ENCODE measurements at regions not wholly inside any gene's neighbourhood (a gene's known extent, or its start where the extent isn't known, plus 50 kb on each side); places are given as distances from the start of the nearest gene placed in this dataset.
"Not testable (repeated sequence)": the region's sequence is repeated elsewhere in the genome, so short reads cannot be mapped to it uniquely, and the experiment has no call there.

DNA sequence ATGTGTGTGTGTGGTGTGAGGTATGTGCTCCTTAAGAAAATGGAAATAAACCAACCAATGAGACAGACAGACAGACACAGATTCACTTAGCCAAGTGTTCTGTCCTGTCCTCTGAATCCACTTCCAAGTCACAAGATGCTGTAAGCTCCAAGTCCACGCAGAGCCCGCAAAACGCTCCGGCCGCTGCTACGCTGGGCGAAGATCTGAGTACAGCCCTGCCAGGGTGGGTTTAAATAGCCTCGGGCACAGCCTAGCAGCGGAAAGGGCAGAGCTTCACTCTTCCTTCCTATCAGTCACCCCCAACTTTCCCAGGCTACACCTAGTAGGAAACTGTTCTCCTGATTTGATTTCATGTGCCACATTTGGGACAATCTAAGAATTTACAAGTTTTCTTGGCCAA lies 121.2 kb upstream of the ANKRD30BL start:
- Histone ChIP-seq H3K36me3 (ENCODE audit: control insufficient read depth, insufficient read depth, low read length) (no peaks in the 10 kb centered on the region), H3K27ac (ENCODE audit: low read length) (no peak overlapping the region), H3K4me1 (ENCODE audit: control insufficient read depth, insufficient read depth, low read length) (no peaks in the 10 kb centered on the region), H3K4me3 (ENCODE audit: low read depth in 2 of 2, low read length in 2 of 2) (no peak overlapping the region), H3K9me3 (ENCODE audit: control insufficient read depth, insufficient read depth, low read depth, low read length) (no peaks in the 10 kb centered on the region), H3K27me3 (ENCODE audit: control insufficient read depth, insufficient read depth, low read length) (no peaks in the 10 kb centered on the region)
- in situ Hi-C loops (cut with HindIII; ENCODE audit: low pct_unique_long_range_greater_than_20kb, low sequenced_read_pairs) (no loop called here), intact Hi-C loops (cut with micrococcal nuclease; ENCODE audit: unreplicated experiment) (no loop called here)
- no peak for DNase-seq (ENCODE audit: low read depth, low spot score)
- CTCF ChIA-PET, result no interaction called here
- TF ChIP-seq, protein P1, sequence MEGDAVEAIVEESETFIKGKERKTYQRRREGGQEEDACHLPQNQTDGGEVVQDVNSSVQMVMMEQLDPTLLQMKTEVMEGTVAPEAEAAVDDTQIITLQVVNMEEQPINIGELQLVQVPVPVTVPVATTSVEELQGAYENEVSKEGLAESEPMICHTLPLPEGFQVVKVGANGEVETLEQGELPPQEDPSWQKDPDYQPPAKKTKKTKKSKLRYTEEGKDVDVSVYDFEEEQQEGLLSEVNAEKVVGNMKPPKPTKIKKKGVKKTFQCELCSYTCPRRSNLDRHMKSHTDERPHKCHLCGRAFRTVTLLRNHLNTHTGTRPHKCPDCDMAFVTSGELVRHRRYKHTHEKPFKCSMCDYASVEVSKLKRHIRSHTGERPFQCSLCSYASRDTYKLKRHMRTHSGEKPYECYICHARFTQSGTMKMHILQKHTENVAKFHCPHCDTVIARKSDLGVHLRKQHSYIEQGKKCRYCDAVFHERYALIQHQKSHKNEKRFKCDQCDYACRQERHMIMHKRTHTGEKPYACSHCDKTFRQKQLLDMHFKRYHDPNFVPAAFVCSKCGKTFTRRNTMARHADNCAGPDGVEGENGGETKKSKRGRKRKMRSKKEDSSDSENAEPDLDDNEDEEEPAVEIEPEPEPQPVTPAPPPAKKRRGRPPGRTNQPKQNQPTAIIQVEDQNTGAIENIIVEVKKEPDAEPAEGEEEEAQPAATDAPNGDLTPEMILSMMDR (IDR thresholded peaks at IDR 0.05), result no peak
- no peak for TF ChIP-seq SIN3A (IDR thresholded peaks at IDR 0.05; ENCODE audit: borderline replicate concordance, insufficient read depth, low read depth, low read length)
- TF ChIP-seq TCF7L2 (IDR thresholded peaks at IDR 0.05; ENCODE audit: low read depth, low read length), result no peak
- TF ChIP-seq, protein P2, sequence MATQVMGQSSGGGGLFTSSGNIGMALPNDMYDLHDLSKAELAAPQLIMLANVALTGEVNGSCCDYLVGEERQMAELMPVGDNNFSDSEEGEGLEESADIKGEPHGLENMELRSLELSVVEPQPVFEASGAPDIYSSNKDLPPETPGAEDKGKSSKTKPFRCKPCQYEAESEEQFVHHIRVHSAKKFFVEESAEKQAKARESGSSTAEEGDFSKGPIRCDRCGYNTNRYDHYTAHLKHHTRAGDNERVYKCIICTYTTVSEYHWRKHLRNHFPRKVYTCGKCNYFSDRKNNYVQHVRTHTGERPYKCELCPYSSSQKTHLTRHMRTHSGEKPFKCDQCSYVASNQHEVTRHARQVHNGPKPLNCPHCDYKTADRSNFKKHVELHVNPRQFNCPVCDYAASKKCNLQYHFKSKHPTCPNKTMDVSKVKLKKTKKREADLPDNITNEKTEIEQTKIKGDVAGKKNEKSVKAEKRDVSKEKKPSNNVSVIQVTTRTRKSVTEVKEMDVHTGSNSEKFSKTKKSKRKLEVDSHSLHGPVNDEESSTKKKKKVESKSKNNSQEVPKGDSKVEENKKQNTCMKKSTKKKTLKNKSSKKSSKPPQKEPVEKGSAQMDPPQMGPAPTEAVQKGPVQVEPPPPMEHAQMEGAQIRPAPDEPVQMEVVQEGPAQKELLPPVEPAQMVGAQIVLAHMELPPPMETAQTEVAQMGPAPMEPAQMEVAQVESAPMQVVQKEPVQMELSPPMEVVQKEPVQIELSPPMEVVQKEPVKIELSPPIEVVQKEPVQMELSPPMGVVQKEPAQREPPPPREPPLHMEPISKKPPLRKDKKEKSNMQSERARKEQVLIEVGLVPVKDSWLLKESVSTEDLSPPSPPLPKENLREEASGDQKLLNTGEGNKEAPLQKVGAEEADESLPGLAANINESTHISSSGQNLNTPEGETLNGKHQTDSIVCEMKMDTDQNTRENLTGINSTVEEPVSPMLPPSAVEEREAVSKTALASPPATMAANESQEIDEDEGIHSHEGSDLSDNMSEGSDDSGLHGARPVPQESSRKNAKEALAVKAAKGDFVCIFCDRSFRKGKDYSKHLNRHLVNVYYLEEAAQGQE (IDR thresholded peaks at IDR 0.05; ENCODE audit: insufficient read depth in 1 of 2, low read depth in 2 of 2, low read length in 1 of 2), result no peak
- TF ChIP-seq POLR2AphosphoS5 (IDR thresholded peaks at IDR 0.05; ENCODE audit: low read depth, low read length), result no peak
- POLR2A ChIA-PET, result no interaction called here
- no TSS peak for BruUV-seq (replicated peaks)
- no peak for ATAC-seq

DNA sequence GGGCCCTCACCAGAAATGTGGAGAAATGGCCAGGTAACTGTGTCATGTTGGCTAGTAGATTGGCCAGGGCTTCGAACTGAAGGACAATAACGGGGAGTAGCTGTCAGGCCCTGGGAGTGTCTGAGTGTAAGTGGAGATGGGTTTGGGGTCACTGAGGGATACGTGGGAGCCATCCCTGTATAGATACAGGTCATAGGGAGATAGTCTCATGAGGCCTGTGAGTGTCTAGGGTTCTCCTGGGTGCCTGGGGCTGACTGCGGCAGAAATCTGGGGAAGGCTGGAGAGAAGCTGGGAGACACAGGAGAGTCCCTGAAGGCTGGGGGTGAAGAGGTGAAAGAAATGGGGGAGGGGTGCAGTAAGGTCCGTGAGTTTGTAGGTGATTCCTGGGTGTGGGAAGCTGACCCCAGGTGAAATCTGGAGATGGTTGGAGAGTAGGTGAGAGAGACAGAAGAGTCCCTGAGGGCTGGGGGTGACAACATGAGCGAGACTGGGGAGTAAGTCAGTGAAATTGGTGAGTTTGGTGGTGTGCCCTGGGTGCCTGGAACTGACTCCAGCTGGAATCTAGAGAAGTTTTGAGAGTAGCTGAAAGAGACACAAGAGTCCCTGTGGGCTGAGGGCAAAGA lies 124.6 kb upstream of the ANKRD30BL start:
- H3K4me3 ChIP-seq (ENCODE audit: low read depth in 2 of 2, low read length in 2 of 2); H3K4me1 ChIP-seq (ENCODE audit: control insufficient read depth, insufficient read depth, low read length); H3K36me3 ChIP-seq (ENCODE audit: control insufficient read depth, insufficient read depth, low read length); H3K27me3 ChIP-seq (ENCODE audit: control insufficient read depth, insufficient read depth, low read length); CTCF ChIA-PET; intact Hi-C loops (cut with micrococcal nuclease; ENCODE audit: unreplicated experiment); H3K27ac ChIP-seq (ENCODE audit: low read length); DNase-seq (ENCODE audit: low read depth, low spot score); ATAC-seq; POLR2A ChIA-PET; H3K9me3 ChIP-seq (ENCODE audit: control insufficient read depth, insufficient read depth, low read depth, low read length); BruUV-seq (replicated peaks); in situ Hi-C loops (cut with HindIII; ENCODE audit: low pct_unique_long_range_greater_than_20kb, low sequenced_read_pairs): not testable (repeated sequence)

DNA sequence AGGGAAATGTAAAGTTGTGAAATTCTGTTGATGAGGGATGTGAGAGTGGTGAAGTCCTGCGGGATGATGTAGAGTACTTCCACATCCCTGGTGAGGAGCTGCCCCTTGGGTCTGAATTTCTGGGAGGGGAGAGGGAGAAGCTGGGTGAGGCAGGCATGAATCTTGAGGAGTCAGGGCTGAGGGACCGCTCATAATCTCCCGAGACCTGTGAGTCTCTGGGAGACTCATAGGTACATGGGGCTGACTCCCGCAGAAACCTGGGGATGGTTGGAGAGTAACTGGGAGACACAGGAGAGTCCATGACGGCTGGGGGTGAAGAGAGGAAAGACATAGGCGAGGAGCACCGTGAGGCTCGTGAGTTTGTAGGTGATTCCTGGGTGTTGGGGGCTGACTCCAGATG lies 126.2 kb upstream of the ANKRD30BL start:
- POLR2A ChIA-PET; BruUV-seq (replicated peaks); in situ Hi-C loops (cut with HindIII; ENCODE audit: low pct_unique_long_range_greater_than_20kb, low sequenced_read_pairs); H3K9me3 ChIP-seq (ENCODE audit: control insufficient read depth, insufficient read depth, low read depth, low read length); H3K27ac ChIP-seq (ENCODE audit: low read length); intact Hi-C loops (cut with micrococcal nuclease; ENCODE audit: unreplicated experiment); H3K36me3 ChIP-seq (ENCODE audit: control insufficient read depth, insufficient read depth, low read length); ATAC-seq; H3K4me3 ChIP-seq (ENCODE audit: low read depth in 2 of 2, low read length in 2 of 2); H3K4me1 ChIP-seq (ENCODE audit: control insufficient read depth, insufficient read depth, low read length); DNase-seq (ENCODE audit: low read depth, low spot score); H3K27me3 ChIP-seq (ENCODE audit: control insufficient read depth, insufficient read depth, low read length); CTCF ChIA-PET: not testable (repeated sequence)

DNA sequence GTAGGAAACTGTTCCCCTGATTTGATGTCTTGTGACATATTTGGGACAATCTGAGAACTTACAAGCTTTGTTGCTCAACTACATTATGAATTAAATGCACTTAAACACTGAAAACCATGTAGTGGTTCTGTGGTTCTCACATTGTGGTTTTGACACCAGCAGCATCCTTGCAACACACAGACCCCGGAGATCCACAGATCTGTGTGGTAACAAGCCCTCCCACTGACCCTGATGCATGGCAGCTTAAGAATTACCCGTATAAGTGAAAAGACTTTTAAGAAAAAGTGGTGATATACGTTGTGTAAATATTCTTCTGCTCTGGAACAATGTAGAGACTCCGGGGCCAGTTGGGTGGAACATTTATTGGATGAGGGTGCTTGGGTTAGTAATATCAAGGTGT lies 127.4 kb upstream of the ANKRD30BL start:
- ATAC-seq; DNase-seq (ENCODE audit: low read depth, low spot score); POLR2A ChIA-PET; H3K27ac ChIP-seq (ENCODE audit: low read length); BruUV-seq (replicated peaks); H3K4me3 ChIP-seq (ENCODE audit: low read depth in 2 of 2, low read length in 2 of 2); H3K9me3 ChIP-seq (ENCODE audit: control insufficient read depth, insufficient read depth, low read depth, low read length); CTCF ChIA-PET; in situ Hi-C loops (cut with HindIII; ENCODE audit: low pct_unique_long_range_greater_than_20kb, low sequenced_read_pairs); intact Hi-C loops (cut with micrococcal nuclease; ENCODE audit: unreplicated experiment); H3K4me1 ChIP-seq (ENCODE audit: control insufficient read depth, insufficient read depth, low read length); H3K36me3 ChIP-seq (ENCODE audit: control insufficient read depth, insufficient read depth, low read length); H3K27me3 ChIP-seq (ENCODE audit: control insufficient read depth, insufficient read depth, low read length): not testable (repeated sequence)

DNA sequence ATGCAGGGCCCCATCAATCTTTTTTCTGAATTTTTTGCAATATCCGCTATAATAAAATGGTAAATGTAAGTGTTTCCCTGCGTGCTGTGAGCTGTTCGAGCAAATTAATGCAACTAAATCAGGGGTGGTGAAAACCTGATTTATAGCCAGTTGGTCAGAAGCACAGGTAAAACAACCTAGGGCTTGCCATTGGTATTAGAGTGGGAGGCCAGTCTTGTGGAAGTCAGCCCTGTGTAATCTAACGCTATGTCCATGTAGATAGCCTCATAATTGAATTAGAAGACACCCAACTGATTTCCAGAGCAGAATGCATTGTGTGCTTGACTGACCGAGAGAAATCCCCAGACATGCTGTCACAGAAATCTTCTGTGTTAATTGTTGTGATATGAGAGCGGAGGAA lies 126.8 kb upstream of the GPR39 start:
- POLR2A ChIA-PET; H3K36me3 ChIP-seq (ENCODE audit: control insufficient read depth, insufficient read depth, low read length); H3K4me1 ChIP-seq (ENCODE audit: control insufficient read depth, insufficient read depth, low read length); ATAC-seq; in situ Hi-C loops (cut with HindIII; ENCODE audit: low pct_unique_long_range_greater_than_20kb, low sequenced_read_pairs); H3K27ac ChIP-seq (ENCODE audit: low read length); H3K9me3 ChIP-seq (ENCODE audit: control insufficient read depth, insufficient read depth, low read depth, low read length); H3K4me3 ChIP-seq (ENCODE audit: low read depth in 2 of 2, low read length in 2 of 2); CTCF ChIA-PET; DNase-seq (ENCODE audit: low read depth, low spot score); intact Hi-C loops (cut with micrococcal nuclease; ENCODE audit: unreplicated experiment); BruUV-seq (replicated peaks); H3K27me3 ChIP-seq (ENCODE audit: control insufficient read depth, insufficient read depth, low read length): not testable (repeated sequence)

Data from Panc1 (cell line).